ENCODE measurements at regions not wholly inside any gene's neighbourhood (a gene's known extent, or its start where the extent isn't known, plus 50 kb on each side); places are given as distances from the start of the nearest gene placed in this dataset.

GRCh38 chr9:108274971-108275370 lies 580.8 kb downstream of the ACTL7B start:
- H3K27ac ChIP-seq (ENCODE audit: extremely low read depth, low read depth, low read length): no peak overlapping the region
- TF ChIP-seq, protein P1, sequence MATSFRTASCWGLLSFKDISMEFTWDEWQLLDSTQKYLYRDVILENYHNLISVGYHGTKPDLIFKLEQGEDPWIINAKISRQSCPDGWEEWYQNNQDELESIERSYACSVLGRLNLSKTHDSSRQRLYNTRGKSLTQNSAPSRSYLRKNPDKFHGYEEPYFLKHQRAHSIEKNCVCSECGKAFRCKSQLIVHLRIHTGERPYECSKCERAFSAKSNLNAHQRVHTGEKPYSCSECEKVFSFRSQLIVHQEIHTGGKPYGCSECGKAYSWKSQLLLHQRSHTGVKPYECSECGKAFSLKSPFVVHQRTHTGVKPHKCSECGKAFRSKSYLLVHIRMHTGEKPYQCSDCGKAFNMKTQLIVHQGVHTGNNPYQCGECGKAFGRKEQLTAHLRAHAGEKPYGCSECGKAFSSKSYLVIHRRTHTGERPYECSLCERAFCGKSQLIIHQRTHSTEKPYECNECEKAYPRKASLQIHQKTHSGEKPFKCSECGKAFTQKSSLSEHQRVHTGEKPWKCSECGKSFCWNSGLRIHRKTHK (tag by site-specific recombination; IDR thresholded peaks at IDR 0.05): no peak
- TF ChIP-seq ZNF596 (tag by site-specific recombination; IDR thresholded peaks at IDR 0.05) (no peak), ZNF530 (tag by site-specific recombination; IDR thresholded peaks at IDR 0.05; ENCODE audit: low read depth) (no peak), ATF2 (tag by site-specific recombination; IDR thresholded peaks at IDR 0.05; ENCODE audit: low read depth) (peak; percentile 13; the same call in 1 of the 2 replicates), ZNF121 (tag by site-specific recombination; IDR thresholded peaks at IDR 0.05) (no peak), ZNF23 (tag by site-specific recombination; IDR thresholded peaks at IDR 0.05; ENCODE audit: borderline replicate concordance) (no peak), ZNF112 (tag by site-specific recombination; IDR thresholded peaks at IDR 0.05) (no peak), KLF1 (tag by site-specific recombination; IDR thresholded peaks at IDR 0.05) (no peak)
- TF ChIP-seq, protein P2, sequence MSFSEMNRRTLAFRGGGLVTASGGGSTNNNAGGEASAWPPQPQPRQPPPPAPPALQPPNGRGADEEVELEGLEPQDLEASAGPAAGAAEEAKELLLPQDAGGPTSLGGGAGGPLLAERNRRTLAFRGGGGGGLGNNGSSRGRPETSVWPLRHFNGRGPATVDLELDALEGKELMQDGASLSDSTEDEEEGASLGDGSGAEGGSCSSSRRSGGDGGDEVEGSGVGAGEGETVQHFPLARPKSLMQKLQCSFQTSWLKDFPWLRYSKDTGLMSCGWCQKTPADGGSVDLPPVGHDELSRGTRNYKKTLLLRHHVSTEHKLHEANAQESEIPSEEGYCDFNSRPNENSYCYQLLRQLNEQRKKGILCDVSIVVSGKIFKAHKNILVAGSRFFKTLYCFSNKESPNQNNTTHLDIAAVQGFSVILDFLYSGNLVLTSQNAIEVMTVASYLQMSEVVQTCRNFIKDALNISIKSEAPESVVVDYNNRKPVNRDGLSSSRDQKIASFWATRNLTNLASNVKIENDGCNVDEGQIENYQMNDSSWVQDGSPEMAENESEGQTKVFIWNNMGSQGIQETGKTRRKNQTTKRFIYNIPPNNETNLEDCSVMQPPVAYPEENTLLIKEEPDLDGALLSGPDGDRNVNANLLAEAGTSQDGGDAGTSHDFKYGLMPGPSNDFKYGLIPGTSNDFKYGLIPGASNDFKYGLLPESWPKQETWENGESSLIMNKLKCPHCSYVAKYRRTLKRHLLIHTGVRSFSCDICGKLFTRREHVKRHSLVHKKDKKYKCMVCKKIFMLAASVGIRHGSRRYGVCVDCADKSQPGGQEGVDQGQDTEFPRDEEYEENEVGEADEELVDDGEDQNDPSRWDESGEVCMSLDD (tag by site-specific recombination; IDR thresholded peaks at IDR 0.05): no peak
- CTCF ChIA-PET: no interaction called here

GRCh38 chr9:108273988-108274387 lies 581.8 kb downstream of the ACTL7B start:
- no peak for TF ChIP-seq TCF7L2 (IDR thresholded peaks at IDR 0.05; ENCODE audit: borderline replicate concordance, low read depth, low read length)
- TF ChIP-seq ZNF362 (tag by site-specific recombination; IDR thresholded peaks at IDR 0.05): no peak
- no peak for TF ChIP-seq ZNF423 (tag by site-specific recombination; IDR thresholded peaks at IDR 0.05)
- TF ChIP-seq ZNF558 (tag by site-specific recombination; IDR thresholded peaks at IDR 0.05): no peak
- no peak for TF ChIP-seq ZFP3 (tag by site-specific recombination; IDR thresholded peaks at IDR 0.05; ENCODE audit: low read depth)
- ChIA-PET POLR2A (no interaction called here), CTCF (interaction anchor here (0.6 to 3.6 kb wide), 10 partner anchors 10 to 969 kb away, joined by 3 to 16 read pairs (median 4); no protein-coding TSS in a partner anchor)
- Histone ChIP-seq H3K36me3 (ENCODE audit: control insufficient read depth in 2 of 2, insufficient read depth in 1 of 2, low read length in 2 of 2) (no peaks in the 10 kb centered on the region), H3K9me3 (ENCODE audit: control insufficient read depth, insufficient read depth, low read depth, low read length) (no peaks in the 10 kb centered on the region), H3K4me1 (ENCODE audit: control insufficient read depth, insufficient read depth, low read length) (peaks cover 12% of the 10 kb centered on the region), H3K27ac (ENCODE audit: extremely low read depth, low read depth, low read length) (no peak overlapping the region), H3K4me3 (ENCODE audit: low read depth, low read length) (no peak overlapping the region)

More at GRCh38 chr9:108274971-108275370, 580.8 kb downstream of the ACTL7B start:
- no peaks in the 10 kb centered on the region for H3K36me3 ChIP-seq (ENCODE audit: control insufficient read depth in 2 of 2, insufficient read depth in 1 of 2, low read length in 2 of 2)
- H3K4me3 ChIP-seq (ENCODE audit: low read depth, low read length): no peak overlapping the region
- POLR2A ChIA-PET: no interaction called here
- H3K4me1 ChIP-seq (ENCODE audit: control insufficient read depth, insufficient read depth, low read length): peaks cover 12% of the 10 kb centered on the region
- H3K9me3 ChIP-seq (ENCODE audit: control insufficient read depth, insufficient read depth, low read depth, low read length): no peaks in the 10 kb centered on the region

DNA sequence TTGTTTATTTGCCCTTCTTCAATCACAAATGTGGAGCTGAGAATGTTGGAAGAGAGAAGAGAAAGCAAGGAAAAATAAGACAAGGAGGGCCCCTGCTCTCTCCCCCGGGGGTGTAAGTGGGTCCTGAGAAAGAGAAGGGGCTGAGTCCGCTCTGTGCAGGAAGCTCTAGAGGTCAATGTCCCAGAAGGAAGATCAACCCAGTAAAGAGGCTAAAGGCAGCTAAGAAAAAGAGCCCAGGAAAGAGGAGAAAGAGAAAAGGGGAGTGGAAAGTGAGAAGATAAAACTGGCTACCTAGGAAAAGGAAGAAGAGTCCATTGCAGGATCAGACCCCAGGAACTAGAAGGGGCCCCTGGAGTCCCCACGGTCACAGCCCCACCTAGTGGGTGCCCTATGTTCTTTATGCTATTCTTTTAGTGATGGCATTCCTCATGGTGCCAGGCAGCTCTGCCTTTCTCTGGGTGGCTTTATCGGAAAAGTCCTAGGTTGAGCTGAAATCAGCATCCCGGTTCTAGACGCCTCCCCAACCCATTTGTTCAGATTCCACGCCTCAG lies 583.4 kb downstream of the ACTL7B start:
- H3K4me1 ChIP-seq (ENCODE audit: control insufficient read depth, insufficient read depth, low read length): peaks cover 12% of the 10 kb centered on the region
- H3K4me3 ChIP-seq (ENCODE audit: low read depth, low read length): peak overlapping the region; percentile 27
- ChIA-PET CTCF (interaction anchor here (0.6 to 3.6 kb wide), 31 partner anchors 9 to 965 kb away, joined by 3 to 16 read pairs (median 4); no protein-coding TSS in a partner anchor), POLR2A (interaction anchor here (1.1 kb wide), 1 partner anchor 279 kb away, joined by 3 read pairs; no protein-coding TSS in a partner anchor)
- H3K27ac ChIP-seq (ENCODE audit: extremely low read depth, low read depth, low read length): peak overlapping the region; percentile 58
- H3K9me3 ChIP-seq (ENCODE audit: control insufficient read depth, insufficient read depth, low read depth, low read length): no peaks in the 10 kb centered on the region
- H3K36me3 ChIP-seq (ENCODE audit: control insufficient read depth in 2 of 2, insufficient read depth in 1 of 2, low read length in 2 of 2): no peaks in the 10 kb centered on the region
- TF ChIP-seq ZNF398 (tag by site-specific recombination; IDR thresholded peaks at IDR 0.05): no peak
- TF ChIP-seq ZNF335 (tag by site-specific recombination; conservative IDR thresholded peaks at IDR 0.05): peak; percentile 55
- TF ChIP-seq ATF2 (tag by site-specific recombination; IDR thresholded peaks at IDR 0.05; ENCODE audit: low read depth): no peak
- no peak for TF ChIP-seq YY2 (tag by site-specific recombination; IDR thresholded peaks at IDR 0.05)
- TF ChIP-seq TCF7L2 (IDR thresholded peaks at IDR 0.05; ENCODE audit: borderline replicate concordance, low read depth, low read length): 0 out of 2 replicates have a peak, but pooled peaks have one; percentile 7
